OCI-LY7 (cell line): ENCODE measurements at regions not wholly inside any gene's neighbourhood (a gene's known extent, or its start where the extent isn't known, plus 50 kb on each side); places are given as distances from the start of the nearest gene placed in this dataset.

ENCODE experiments used
- BruUV-seq: library from RNA; stranded (reverse); fragments of 400-500 nt; replicated peaks from 2 replicates; lab custom pipeline; 2021; lab: Mats Ljungman, UMichigan
- CTCF ChIA-PET: fragments of 300-600 bp; sonication (Branson Sonifier 250); formaldehyde crosslinking; loops from one replicate; lab custom pipeline; 2022; ENCODE audit warnings: antibody characterized with exemption; ENCODE audit not compliant: unreplicated experiment; lab: Charles Lee
- POLR2A ChIA-PET: fragments of 300-600 bp; sonication (Branson Sonifier 250); formaldehyde crosslinking; loops from one replicate; lab custom pipeline; 2022; ENCODE audit warnings: antibody characterized with exemption; lab: Charles Lee
- DNase-seq: peaks from one replicate; pipeline ENCODE4 v3.0.0-alpha.2; 2015; ENCODE audit warnings: low spot score
- H2AFZ ChIP-seq: fragments of 200-600 bp; sonication (generic), shearing (Covaris generic); 2 replicates; pipeline ENCODE4 v1.6.1; 2014; ENCODE audit warnings: mild to moderate bottlenecking, antibody characterized with exemption, low read length, moderate library complexity
- H3K27ac ChIP-seq: fragments of 200-600 bp; sonication (generic); 2 replicates; pipeline ENCODE4 v1.5.1; 2014; ENCODE audit warnings: mixed run types, low read depth, mild to moderate bottlenecking, moderate library complexity, low read length, inconsistent platforms; ENCODE audit not compliant: poor library complexity, severe bottlenecking
- H3K36me3 ChIP-seq: fragments of 200-600 bp; sonication (generic); 2 replicates; pipeline ENCODE4 v1.6.1; 2014; ENCODE audit warnings: mild to moderate bottlenecking, antibody characterized with exemption, low read length, moderate library complexity, mixed read lengths; ENCODE audit not compliant: insufficient read depth
- H3K4me1 ChIP-seq: fragments of 200-600 bp; sonication (generic); 2 replicates; pipeline ENCODE4 v1.5.1; 2014; ENCODE audit warnings: mild to moderate bottlenecking, low read length; ENCODE audit not compliant: insufficient read depth, poor library complexity, severe bottlenecking
- H3K4me2 ChIP-seq: fragments of 200-600 bp; sonication (generic); 2 replicates; pipeline ENCODE4 v1.6.1; 2014; ENCODE audit warnings: mild to moderate bottlenecking, low read length
- H3K4me3 ChIP-seq: fragments of 200-600 bp; sonication (generic); 2 replicates; pipeline ENCODE4 v1.5.1; 2014; ENCODE audit warnings: mild to moderate bottlenecking, low read depth, low read length; ENCODE audit not compliant: poor library complexity, severe bottlenecking
- H3K79me2 ChIP-seq: fragments of 200-600 bp; sonication (generic); 2 replicates; pipeline ENCODE4 v1.6.1; 2016; ENCODE audit warnings: low read depth, mild to moderate bottlenecking, low read length, moderate library complexity, mixed read lengths; ENCODE audit not compliant: insufficient read depth
- H3K9me2 ChIP-seq: fragments of 200-600 bp; sonication (generic); 2 replicates; pipeline ENCODE4 v1.6.1; 2016; ENCODE audit warnings: mild to moderate bottlenecking, low read length, mixed read lengths; ENCODE audit not compliant: insufficient read depth
- H3K9me3 ChIP-seq: fragments of 200-600 bp; sonication (generic); 2 replicates; pipeline ENCODE4 v1.6.1; 2014; ENCODE audit warnings: mild to moderate bottlenecking, mixed run types, low read length, mixed read lengths
- H4K20me1 ChIP-seq: fragments of 200-600 bp; sonication (generic); 2 replicates; pipeline ENCODE4 v1.6.1; 2014; ENCODE audit warnings: mild to moderate bottlenecking, antibody characterized with exemption, low read length, moderate library complexity, mixed read lengths; ENCODE audit not compliant: insufficient read depth
- CTCF ChIP-seq: fragments of 200-600 bp; sonication (generic); conservative IDR thresholded peaks from 2 replicates; pipeline ENCODE4 v1.5.1; 2014; ENCODE audit warnings: mild to moderate bottlenecking, antibody characterized with exemption, low read length, moderate library complexity, mixed read lengths
- EZH2phosphoT487 ChIP-seq: fragments of 200-600 bp; sonication (generic); IDR thresholded peaks from 2 replicates; pipeline ENCODE4 v1.6.1; 2018; ENCODE audit warnings: low read depth, borderline replicate concordance, mild to moderate bottlenecking, mixed run types, antibody characterized with exemption, low read length, moderate library complexity, mixed read lengths
- intact Hi-C: fragments of 100-400 bp; cut with micrococcal nuclease; formaldehyde crosslinking; loops from one replicate; pipeline ENCODE4 v1.10.0; 2022; ENCODE audit not compliant: unreplicated experiment

DNA sequence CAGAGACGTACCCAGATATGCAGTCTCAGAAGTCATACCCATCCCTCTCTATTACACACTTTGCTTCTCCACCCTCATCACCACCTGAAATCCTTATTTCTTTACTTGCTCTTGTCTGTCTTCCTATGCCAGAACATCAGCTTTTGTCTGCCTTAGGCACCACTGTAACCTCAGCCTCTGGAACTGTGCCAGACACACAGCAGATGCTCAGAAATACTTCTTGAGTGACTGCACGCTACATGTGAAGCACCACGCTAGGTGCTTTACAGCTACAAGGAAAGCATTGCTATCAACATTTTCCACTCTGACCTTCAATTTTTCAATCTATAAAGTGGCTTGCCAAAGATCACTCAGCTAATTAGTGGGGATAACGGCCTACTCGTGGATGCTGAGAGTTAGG lies 226.8 kb downstream of the CHD9NB start:
- Histone ChIP-seq H2AFZ (no peak overlapping the region), H3K36me3 (no peaks in the 10 kb centered on the region), H3K27ac (no peak overlapping the region), H3K9me3 (no peaks in the 10 kb centered on the region), H3K9me2 (no peaks in the 10 kb centered on the region), H4K20me1 (no peaks in the 10 kb centered on the region), H3K4me3 (no peak overlapping the region), H3K4me2 (no peak overlapping the region), H3K79me2 (no peaks in the 10 kb centered on the region), H3K4me1 (no peaks in the 10 kb centered on the region)
- ChIA-PET CTCF (no interaction called here), POLR2A (no interaction called here)
- no peak for TF ChIP-seq CTCF
- TF ChIP-seq EZH2phosphoT487 = no peak
- DNase-seq = no peak
- no TSS peak for BruUV-seq
- intact Hi-C loops = no loop called here

- H3K4me2 ChIP-seq = no peak overlapping the region
- H3K4me1 ChIP-seq = no peaks in the 10 kb centered on the region
- no peak for DNase-seq
- no peaks in the 10 kb centered on the region for H3K9me3 ChIP-seq
- no peaks in the 10 kb centered on the region for H3K36me3 ChIP-seq
- H4K20me1 ChIP-seq = no peaks in the 10 kb centered on the region
- intact Hi-C loops = no loop called here
- H2AFZ ChIP-seq = no peak overlapping the region
- no peak overlapping the region for H3K27ac ChIP-seq
- BruUV-seq = no TSS peak
- no peaks in the 10 kb centered on the region for H3K9me2 ChIP-seq
- CTCF ChIA-PET = no interaction called here
- no peak overlapping the region for H3K4me3 ChIP-seq
- H3K79me2 ChIP-seq = no peaks in the 10 kb centered on the region
- no peak for TF ChIP-seq EZH2phosphoT487
- TF ChIP-seq CTCF = no peak
- POLR2A ChIA-PET = no interaction called here
These were observed 232.9 kb downstream of the CHD9NB start for GRCh38 chr16:52819808-52820207.

GRCh38 chr16:52819405-52819804 lies 233.3 kb downstream of the CHD9NB start:
- CTCF ChIA-PET = no interaction called here
- TF ChIP-seq EZH2phosphoT487 (no peak), CTCF (no peak)

More at GRCh38 chr16:52819405-52819804, 233.3 kb downstream of the CHD9NB start:
- intact Hi-C loops = no loop called here
- Histone ChIP-seq H3K9me2 (no peaks in the 10 kb centered on the region), H2AFZ (no peak overlapping the region), H3K4me1 (no peaks in the 10 kb centered on the region), H3K9me3 (no peaks in the 10 kb centered on the region), H3K36me3 (no peaks in the 10 kb centered on the region), H3K27ac (no peak overlapping the region), H3K4me2 (no peak overlapping the region), H3K4me3 (no peak overlapping the region), H3K79me2 (no peaks in the 10 kb centered on the region), H4K20me1 (no peaks in the 10 kb centered on the region)
- no peak for DNase-seq
- BruUV-seq = no TSS peak
- POLR2A ChIA-PET = no interaction called here
